ENCODE measurements at regions not wholly inside any gene's neighbourhood (a gene's known extent, or its start where the extent isn't known, plus 50 kb on each side); places are given as distances from the start of the nearest gene placed in this dataset.
A peak's percentile ranks its signal among the peaks of the same experiment; 100 is the strongest.

GRCh38 chr5:135204151-135204600 is 170.1 kb upstream of the PITX1 start:
- DNase-seq (ENCODE audit: low read depth in 2 of 2) = no peak

- DNase-seq (ENCODE audit: low read depth in 2 of 2) = no peak
Observed at GRCh38 chr5:135203593-135204036, 169.6 kb upstream of the PITX1 start.

- no peak for DNase-seq (ENCODE audit: low read depth in 2 of 2)
Observed at GRCh38 chr5:135203019-135203418, 169.0 kb upstream of the PITX1 start.

- DNase-seq (ENCODE audit: low read depth in 2 of 2) = no peak
Observed at GRCh38 chr5:135199919-135200318, 165.9 kb upstream of the PITX1 start.

GRCh38 chr5:135196483-135196882 is 162.5 kb upstream of the PITX1 start:
- no peak for DNase-seq (ENCODE audit: low read depth in 2 of 2)

- DNase-seq (ENCODE audit: low read depth in 2 of 2) = no peak
Observed at GRCh38 chr5:135195270-135195608, 161.2 kb upstream of the PITX1 start.

- DNase-seq (ENCODE audit: low read depth in 2 of 2) = no peak
Observed at GRCh38 chr5:135194573-135195269, 160.7 kb upstream of the PITX1 start.

- no peak for DNase-seq (ENCODE audit: low read depth in 2 of 2)
Observed at GRCh38 chr5:135194126-135194488, 160.1 kb upstream of the PITX1 start.

GRCh38 chr5:135193213-135194125 is 159.4 kb upstream of the PITX1 start:
- no peak for DNase-seq (ENCODE audit: low read depth in 2 of 2)

- DNase-seq (ENCODE audit: low read depth in 2 of 2) = no peak
Observed at GRCh38 chr5:135192351-135192750, 158.3 kb upstream of the PITX1 start.

GRCh38 chr5:135191084-135191826 is 157.2 kb upstream of the PITX1 start:
- DNase-seq (ENCODE audit: low read depth in 2 of 2) = peak; percentile 20 to 59

- DNase-seq (ENCODE audit: low read depth in 2 of 2) = no peak
Observed at GRCh38 chr5:135190416-135191083, 156.5 kb upstream of the PITX1 start.

GRCh38 chr5:135189024-135189423 is 155.0 kb upstream of the PITX1 start:
- DNase-seq (ENCODE audit: low read depth in 2 of 2) = no peak

- no peak for DNase-seq (ENCODE audit: low read depth in 2 of 2)
Observed at GRCh38 chr5:135188233-135188914, 154.3 kb upstream of the PITX1 start.

- DNase-seq (ENCODE audit: low read depth in 2 of 2) = no peak
Observed at GRCh38 chr5:135186662-135187522, 152.9 kb upstream of the PITX1 start.

GRCh38 chr5:135185481-135186065 is 151.5 kb upstream of the PITX1 start:
- DNase-seq (ENCODE audit: low read depth in 2 of 2) = no peak

GRCh38 chr5:135184646-135185045 is 150.6 kb upstream of the PITX1 start:
- no peak for DNase-seq (ENCODE audit: low read depth in 2 of 2)

GRCh38 chr5:135183464-135183863 is 149.4 kb upstream of the PITX1 start:
- no peak for DNase-seq (ENCODE audit: low read depth in 2 of 2)

GRCh38 chr5:135182675-135183074 is 148.6 kb upstream of the PITX1 start:
- no peak for DNase-seq (ENCODE audit: low read depth in 2 of 2)

- no peak for DNase-seq (ENCODE audit: low read depth in 2 of 2)
Observed at GRCh38 chr5:135181653-135182052, 147.6 kb upstream of the PITX1 start.
